ENCODE measurements at regions not wholly inside any gene's neighbourhood (a gene's known extent, or its start where the extent isn't known, plus 50 kb on each side); places are given as distances from the start of the nearest gene placed in this dataset.

- TF ChIP-seq, protein P1, sequence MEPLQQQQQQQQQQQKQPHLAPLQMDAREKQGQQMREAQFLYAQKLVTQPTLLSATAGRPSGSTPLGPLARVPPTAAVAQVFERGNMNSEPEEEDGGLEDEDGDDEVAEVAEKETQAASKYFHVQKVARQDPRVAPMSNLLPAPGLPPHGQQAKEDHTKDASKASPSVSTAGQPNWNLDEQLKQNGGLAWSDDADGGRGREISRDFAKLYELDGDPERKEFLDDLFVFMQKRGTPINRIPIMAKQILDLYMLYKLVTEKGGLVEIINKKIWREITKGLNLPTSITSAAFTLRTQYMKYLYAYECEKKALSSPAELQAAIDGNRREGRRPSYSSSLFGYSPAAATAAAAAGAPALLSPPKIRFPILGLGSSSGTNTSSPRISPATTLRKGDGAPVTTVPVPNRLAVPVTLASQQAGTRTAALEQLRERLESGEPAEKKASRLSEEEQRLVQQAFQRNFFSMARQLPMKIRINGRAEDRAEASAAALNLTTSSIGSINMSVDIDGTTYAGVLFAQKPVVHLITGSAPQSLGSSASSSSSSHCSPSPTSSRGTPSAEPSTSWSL (CRISPR knock-in tag; IDR thresholded peaks at IDR 0.05; ENCODE audit: borderline replicate concordance), result no peak
- no peak for TF ChIP-seq IFI16 (CRISPR knock-in tag; IDR thresholded peaks at IDR 0.05)
- no peak for TF ChIP-seq ZNF408 (CRISPR knock-in tag; IDR thresholded peaks at IDR 0.05; ENCODE audit: low read depth)
- TF ChIP-seq SIRT6 (IDR thresholded peaks at IDR 0.05; ENCODE audit: low read depth, low read length), result no peak
- no peak for TF ChIP-seq KDM2B (CRISPR knock-in tag; IDR thresholded peaks at IDR 0.05)
These were observed 579.6 kb downstream of the NLGN4X start (continued) for GRCh38 chrX:5648941-5649568.

DNA sequence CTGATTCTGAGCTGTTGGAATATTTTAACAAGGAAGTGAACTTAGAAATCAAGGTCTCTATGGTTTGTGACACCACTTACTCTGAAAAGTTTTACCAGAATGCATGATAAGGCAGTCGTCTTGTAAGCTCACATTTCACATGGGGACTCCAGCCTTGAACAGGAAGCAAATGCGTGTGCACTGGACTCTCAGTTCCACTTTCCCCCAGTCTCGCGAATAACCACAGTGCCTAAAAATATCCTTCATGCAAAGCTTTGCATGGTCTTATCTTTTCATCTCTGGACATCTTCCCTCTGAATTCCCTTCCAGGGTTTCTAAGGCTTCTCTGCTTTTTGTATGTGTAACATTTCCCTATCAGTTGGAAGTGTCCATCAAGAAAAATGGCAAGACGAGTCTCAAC lies 581.8 kb downstream of the NLGN4X start:
- POLR2A ChIA-PET, result no interaction called here
- WGBS (ENCODE audit: insufficient coverage, low coverage, missing lambda C conversion rate), result 0% methylated on average over 5 of the region's 5 CpGs
- no peaks in the 10 kb centered on the region for H3K36me3 ChIP-seq (ENCODE audit: control insufficient read depth, insufficient read depth, low read length)
- H4K20me1 ChIP-seq (replicated peaks; ENCODE audit: control insufficient read depth, insufficient read depth, low read length), result no peaks in the 10 kb centered on the region
- H3K9me3 ChIP-seq (replicated peaks; ENCODE audit: control insufficient read depth, insufficient read depth, low read depth, low read length), result no peaks in the 10 kb centered on the region
- H3K79me2 ChIP-seq (ENCODE audit: control insufficient read depth, insufficient read depth, low read length), result no peaks in the 10 kb centered on the region
- no peak overlapping the region for H3K4me2 ChIP-seq (ENCODE audit: insufficient read depth, low read length)
- no peak overlapping the region for H2AFZ ChIP-seq (ENCODE audit: low read depth, low read length)
- ATAC-seq (no peak), FAIRE-seq (no peak), DNase-seq (ENCODE audit: extremely low read depth in 1 of 4, low spot score in 3 of 4) (no peak)
- in situ Hi-C loops (cut with MboI) (no loop called here), intact Hi-C loops (cut with micrococcal nuclease) (no loop called here)
- CTCF ChIA-PET (ENCODE audit: low intra/inter-chr PET ratio), result no interaction called here
- no TSS peak for BruUV-seq (replicated peaks)
- no peaks in the 10 kb centered on the region for H3K4me1 ChIP-seq (replicated peaks in 1 of 2; ENCODE audit: control insufficient read depth in 2 of 2, insufficient read depth in 2 of 2, low read length in 2 of 2)
- H3K9me1 ChIP-seq (ENCODE audit: control insufficient read depth, insufficient read depth, low read length), result no peaks in the 10 kb centered on the region
- H3K9ac ChIP-seq (ENCODE audit: insufficient read depth in 1 of 2, low read depth in 2 of 2, low read length in 2 of 2), result no peak overlapping the region
- no peak overlapping the region for H3K4me3 ChIP-seq
- no peak overlapping the region for H3K27ac ChIP-seq (ENCODE audit: extremely low read depth, low read depth, low read length)
- H3K27me3 ChIP-seq (ENCODE audit: control insufficient read depth in 2 of 2, insufficient read depth in 2 of 2, low read length in 2 of 2), result no peaks in the 10 kb centered on the region
- TF ChIP-seq TCF7L2 (IDR thresholded peaks at IDR 0.05; ENCODE audit: low read depth, low read length) (no peak), ZNF717 (CRISPR knock-in tag; IDR thresholded peaks at IDR 0.05) (no peak), SIN3B (IDR thresholded peaks at IDR 0.05; ENCODE audit: low read depth) (no peak), ZC3H4 (CRISPR knock-in tag; IDR thresholded peaks at IDR 0.05; ENCODE audit: borderline replicate concordance) (no peak), ZNF655 (CRISPR knock-in tag; IDR thresholded peaks at IDR 0.05) (no peak), HIVEP1 (CRISPR knock-in tag; IDR thresholded peaks at IDR 0.05) (no peak), SRSF1 (IDR thresholded peaks at IDR 0.05; ENCODE audit: low read depth, low read length) (no peak), HINFP (tag; conservative IDR thresholded peaks at IDR 0.05; ENCODE audit: low read depth) (no peak), ELF2 (CRISPR knock-in tag; IDR thresholded peaks at IDR 0.05) (no peak), ZFP1 (CRISPR knock-in tag; IDR thresholded peaks at IDR 0.05) (no peak), HMG20A (CRISPR knock-in tag; conservative IDR thresholded peaks at IDR 0.05) (no peak)
